ENCODE measurements at regions not wholly inside any gene's neighbourhood (a gene's known extent, or its start where the extent isn't known, plus 50 kb on each side); places are given as distances from the start of the nearest gene placed in this dataset.

GRCh38 chr7:27434756-27435400, 192.3 kb downstream of the EVX1 start:
- TF ChIP-seq CTCF (conservative IDR thresholded peaks at IDR 0.05; ENCODE audit: low read depth, low read length) (peak; percentile 46), EZH2phosphoT487 (IDR thresholded peaks at IDR 0.05; ENCODE audit: borderline replicate concordance, low read length) (no peak), EZH2 (IDR thresholded peaks at IDR 0.05; ENCODE audit: low read length, unreplicated experiment) (no peak)
